Activated naive CD8-positive, alpha-beta T cell treated with anti-CD3 and anti-CD28 coated beads, Interleukin-2, amount 10 ng/mL, durations not matched to agents 7 days and 5 days (primary cell): ENCODE measurements at regions not wholly inside any gene's neighbourhood (a gene's known extent, or its start where the extent isn't known, plus 50 kb on each side); places are given as distances from the start of the nearest gene placed in this dataset.

Experiments used
- ATAC-seq: fragments of 150-1000 bp; cut with Tn5 transposase; one replicate; pipeline ENCODE4 v1.10.0; 2021; ENCODE audit warnings: low read depth, moderate library complexity
- POLR2A ChIA-PET: fragments of 350-600 bp; sonication (Branson Sonifier 250); formaldehyde crosslinking; loops from one replicate; lab custom pipeline; 2021; ENCODE audit warnings: antibody characterized with exemption; lab: Charles Lee
- DNase-seq: peaks from one replicate; pipeline ENCODE4 v3.0.0; 2021
- H3K27ac Mint-ChIP-seq: one replicate; pipeline ENCODE4 v1.8.0; 2022; ENCODE audit warnings: mild to moderate bottlenecking, mixed read lengths
- H3K27me3 Mint-ChIP-seq: one replicate; pipeline ENCODE4 v1.8.0; 2022; ENCODE audit warnings: mild to moderate bottlenecking, moderate library complexity, mixed read lengths
- H3K36me3 Mint-ChIP-seq: one replicate; pipeline ENCODE4 v1.8.0; 2021; ENCODE audit warnings: mild to moderate bottlenecking, mixed read lengths
- H3K4me1 Mint-ChIP-seq: one replicate; pipeline ENCODE4 v1.8.0; 2021; ENCODE audit warnings: mixed read lengths
- H3K4me3 Mint-ChIP-seq: one replicate; pipeline ENCODE4 v1.8.0; 2022; ENCODE audit warnings: mild to moderate bottlenecking, moderate library complexity, mixed read lengths
- H3K9me3 Mint-ChIP-seq: one replicate; pipeline ENCODE4 v1.8.0; 2021; ENCODE audit warnings: mixed read lengths

- peaks cover 3% of the 10 kb centered on the region for H3K27me3 Mint-ChIP-seq
- POLR2A ChIA-PET: no interaction called here
- no peak for ATAC-seq
- no peak overlapping the region for H3K4me3 Mint-ChIP-seq
- H3K9me3 Mint-ChIP-seq: no peaks in the 10 kb centered on the region
- no peak overlapping the region for H3K27ac Mint-ChIP-seq
- peaks cover 8% of the 10 kb centered on the region for H3K4me1 Mint-ChIP-seq
- DNase-seq: no peak
- no peaks in the 10 kb centered on the region for H3K36me3 Mint-ChIP-seq
These were observed 50.5 kb downstream of the RGS12 start for GRCh38 chr4:3343358-3343757.

- no peak overlapping the region for H3K27ac Mint-ChIP-seq
- H3K4me3 Mint-ChIP-seq: no peak overlapping the region
- H3K27me3 Mint-ChIP-seq: peaks cover 3% of the 10 kb centered on the region
- H3K9me3 Mint-ChIP-seq: no peaks in the 10 kb centered on the region
- POLR2A ChIA-PET: interaction anchor here (0.7 kb wide), 1 partner anchor 285 kb away, joined by 3 read pairs; no protein-coding TSS in a partner anchor
- DNase-seq (no peak), ATAC-seq (no peak)
- H3K36me3 Mint-ChIP-seq: no peaks in the 10 kb centered on the region
- H3K4me1 Mint-ChIP-seq: peaks cover 8% of the 10 kb centered on the region
These were observed 51.3 kb downstream of the RGS12 start for GRCh38 chr4:3344104-3344503.

GRCh38 chr4:3344596-3344995, 51.8 kb downstream of the RGS12 start:
- ATAC-seq (no peak), DNase-seq (no peak)
- H3K36me3 Mint-ChIP-seq: no peaks in the 10 kb centered on the region
- H3K9me3 Mint-ChIP-seq: no peaks in the 10 kb centered on the region
- no peak overlapping the region for H3K27ac Mint-ChIP-seq
- H3K4me3 Mint-ChIP-seq: no peak overlapping the region
- peaks cover 3% of the 10 kb centered on the region for H3K27me3 Mint-ChIP-seq
- peaks cover 8% of the 10 kb centered on the region for H3K4me1 Mint-ChIP-seq
- POLR2A ChIA-PET: no interaction called here

- Mint-ChIP-seq H3K27ac (no peak overlapping the region), H3K4me3 (no peak overlapping the region), H3K36me3 (no peaks in the 10 kb centered on the region), H3K4me1 (peaks cover 8% of the 10 kb centered on the region), H3K27me3 (peaks cover 3% of the 10 kb centered on the region), H3K9me3 (no peaks in the 10 kb centered on the region)
- POLR2A ChIA-PET: no interaction called here
- ATAC-seq (no peak), DNase-seq (no peak)
These were observed 52.6 kb downstream of the RGS12 start for GRCh38 chr4:3345384-3345783.

- peak; percentile 82 for ATAC-seq
- POLR2A ChIA-PET: no interaction called here
These were observed 53.3 kb downstream of the RGS12 start for GRCh38 chr4:3346146-3346545.

GRCh38 chr4:3347871-3348270, 55.0 kb downstream of the RGS12 start:
- DNase-seq: no peak
- POLR2A ChIA-PET: no interaction called here
- Mint-ChIP-seq H3K36me3 (no peaks in the 10 kb centered on the region), H3K27me3 (peaks cover 6% of the 10 kb centered on the region), H3K9me3 (no peaks in the 10 kb centered on the region), H3K4me3 (no peak overlapping the region), H3K4me1 (peaks cover 2% of the 10 kb centered on the region), H3K27ac (no peak overlapping the region)
- no peak for ATAC-seq

More at GRCh38 chr4:3346146-3346545, 53.3 kb downstream of the RGS12 start:
- Mint-ChIP-seq H3K36me3 (no peaks in the 10 kb centered on the region), H3K27me3 (peaks cover 3% of the 10 kb centered on the region), H3K9me3 (no peaks in the 10 kb centered on the region), H3K4me1 (peaks cover 8% of the 10 kb centered on the region), H3K4me3 (no peak overlapping the region), H3K27ac (no peak overlapping the region)
- no peak for DNase-seq

- Mint-ChIP-seq H3K27me3 (peaks cover 3% of the 10 kb centered on the region), H3K9me3 (peaks cover 3% of the 10 kb centered on the region), H3K27ac (no peak overlapping the region), H3K4me1 (peaks cover 2% of the 10 kb centered on the region), H3K36me3 (no peaks in the 10 kb centered on the region), H3K4me3 (no peak overlapping the region)
- DNase-seq (no peak), ATAC-seq (no peak)
- POLR2A ChIA-PET: no interaction called here
These were observed 55.8 kb downstream of the RGS12 start for GRCh38 chr4:3348621-3349020.

- ATAC-seq: no peak
- no peak overlapping the region for H3K27ac Mint-ChIP-seq
- DNase-seq: no peak
- peaks cover 3% of the 10 kb centered on the region for H3K9me3 Mint-ChIP-seq
- H3K4me3 Mint-ChIP-seq: no peak overlapping the region
- H3K36me3 Mint-ChIP-seq: no peaks in the 10 kb centered on the region
- H3K27me3 Mint-ChIP-seq: peaks cover 3% of the 10 kb centered on the region
- H3K4me1 Mint-ChIP-seq: peaks cover 2% of the 10 kb centered on the region
- POLR2A ChIA-PET: no interaction called here
These were observed 56.3 kb downstream of the RGS12 start for GRCh38 chr4:3349116-3349515.

- Mint-ChIP-seq H3K9me3 (peaks cover 3% of the 10 kb centered on the region), H3K27ac (no peak overlapping the region), H3K4me3 (no peak overlapping the region), H3K4me1 (no peaks in the 10 kb centered on the region), H3K36me3 (no peaks in the 10 kb centered on the region), H3K27me3 (peaks cover 5% of the 10 kb centered on the region)
- DNase-seq (no peak), ATAC-seq (no peak)
- POLR2A ChIA-PET: no interaction called here
These were observed 59.2 kb downstream of the RGS12 start for GRCh38 chr4:3351997-3352396.

GRCh38 chr4:3352505-3352904, 59.7 kb downstream of the RGS12 start:
- no peak for ATAC-seq
- POLR2A ChIA-PET: no interaction called here
- Mint-ChIP-seq H3K4me3 (no peak overlapping the region), H3K27ac (no peak overlapping the region), H3K27me3 (peaks cover 10% of the 10 kb centered on the region), H3K4me1 (no peaks in the 10 kb centered on the region), H3K9me3 (peaks cover 3% of the 10 kb centered on the region), H3K36me3 (no peaks in the 10 kb centered on the region)
- DNase-seq: no peak

- H3K4me3 Mint-ChIP-seq: no peak overlapping the region
- POLR2A ChIA-PET: no interaction called here
- DNase-seq (no peak), ATAC-seq (no peak)
- H3K36me3 Mint-ChIP-seq: no peaks in the 10 kb centered on the region
- H3K4me1 Mint-ChIP-seq: no peaks in the 10 kb centered on the region
- peaks cover 3% of the 10 kb centered on the region for H3K9me3 Mint-ChIP-seq
- peaks cover 14% of the 10 kb centered on the region for H3K27me3 Mint-ChIP-seq
- no peak overlapping the region for H3K27ac Mint-ChIP-seq
These were observed 60.2 kb downstream of the RGS12 start for GRCh38 chr4:3352941-3353594.

- H3K4me1 Mint-ChIP-seq: no peaks in the 10 kb centered on the region
- H3K36me3 Mint-ChIP-seq: no peaks in the 10 kb centered on the region
- no peak overlapping the region for H3K27ac Mint-ChIP-seq
- H3K4me3 Mint-ChIP-seq: no peak overlapping the region
- POLR2A ChIA-PET: no interaction called here
- H3K9me3 Mint-ChIP-seq: peaks cover 3% of the 10 kb centered on the region
- ATAC-seq: no peak
- H3K27me3 Mint-ChIP-seq: peaks cover 17% of the 10 kb centered on the region
- no peak for DNase-seq
These were observed 61.1 kb downstream of the RGS12 start for GRCh38 chr4:3353752-3354454.

- POLR2A ChIA-PET: interaction anchor here (0.7 kb wide), 1 partner anchor 24 kb away, joined by 3 read pairs; no protein-coding TSS in a partner anchor
- no peaks in the 10 kb centered on the region for H3K36me3 Mint-ChIP-seq
- H3K27me3 Mint-ChIP-seq: peaks cover 18% of the 10 kb centered on the region
- H3K4me3 Mint-ChIP-seq: no peak overlapping the region
- peaks cover 3% of the 10 kb centered on the region for H3K9me3 Mint-ChIP-seq
- H3K4me1 Mint-ChIP-seq: no peaks in the 10 kb centered on the region
- ATAC-seq: no peak
- no peak for DNase-seq
- H3K27ac Mint-ChIP-seq: no peak overlapping the region
These were observed 61.6 kb downstream of the RGS12 start for GRCh38 chr4:3354455-3354811.

GRCh38 chr4:3355266-3355748, 62.5 kb downstream of the RGS12 start:
- H3K27ac Mint-ChIP-seq: no peak overlapping the region
- no peaks in the 10 kb centered on the region for H3K36me3 Mint-ChIP-seq
- no peaks in the 10 kb centered on the region for H3K4me1 Mint-ChIP-seq
- H3K4me3 Mint-ChIP-seq: no peak overlapping the region
- POLR2A ChIA-PET: no interaction called here
- H3K27me3 Mint-ChIP-seq: peaks cover 25% of the 10 kb centered on the region
- ATAC-seq (no peak), DNase-seq (no peak)
- H3K9me3 Mint-ChIP-seq: peaks cover 3% of the 10 kb centered on the region
